GM21423 (cell line): ENCODE measurements at regions not wholly inside any gene's neighbourhood (a gene's known extent, or its start where the extent isn't known, plus 50 kb on each side); places are given as distances from the start of the nearest gene placed in this dataset.

ENCODE experiments used
- ATAC-seq: cut with Tn5 transposase; IDR thresholded peaks from one replicate; pipeline ENCODE4 v1.9.1; 2021; ENCODE audit warnings: mild to moderate bottlenecking, moderate library complexity; ENCODE audit not compliant: unreplicated experiment

GRCh38 chr13:88541994-88542393 lies 870.8 kb downstream of the SLITRK5 start:
- ATAC-seq, result no peak

GRCh38 chr13:88544836-88545235 lies 873.7 kb downstream of the SLITRK5 start:
- ATAC-seq, result no peak

GRCh38 chr13:88552966-88553365 lies 881.8 kb downstream of the SLITRK5 start:
- no peak for ATAC-seq

GRCh38 chr13:88565566-88565965 lies 894.4 kb downstream of the SLITRK5 start:
- ATAC-seq, result no peak

- ATAC-seq, result no peak
Measured at GRCh38 chr13:88585861-88586260, 914.7 kb downstream of the SLITRK5 start.

- no peak for ATAC-seq
Measured at GRCh38 chr13:88586263-88586662, 915.1 kb downstream of the SLITRK5 start.

GRCh38 chr13:88590574-88590973 lies 919.4 kb downstream of the SLITRK5 start:
- ATAC-seq, result no peak

GRCh38 chr13:88592105-88592504 lies 920.9 kb downstream of the SLITRK5 start:
- no peak for ATAC-seq

GRCh38 chr13:88601949-88602348 lies 930.8 kb downstream of the SLITRK5 start:
- no peak for ATAC-seq

GRCh38 chr13:88602786-88603777 lies 931.9 kb downstream of the SLITRK5 start:
- no peak for ATAC-seq

- ATAC-seq, result no peak
Measured at GRCh38 chr13:88617176-88617575, 946.0 kb downstream of the SLITRK5 start.

GRCh38 chr13:88622362-88622973 lies 951.3 kb downstream of the SLITRK5 start:
- no peak for ATAC-seq

GRCh38 chr13:88623150-88623549 lies 952.0 kb downstream of the SLITRK5 start:
- no peak for ATAC-seq

- ATAC-seq, result no peak
Measured at GRCh38 chr13:88627071-88627470, 955.9 kb downstream of the SLITRK5 start.

- ATAC-seq, result no peak
Measured at GRCh38 chr13:88628882-88629281, 957.7 kb downstream of the SLITRK5 start.

GRCh38 chr13:88637935-88638334 lies 966.8 kb downstream of the SLITRK5 start:
- ATAC-seq, result no peak

- ATAC-seq, result no peak
Measured at GRCh38 chr13:88643233-88643632, 972.1 kb downstream of the SLITRK5 start.

- no peak for ATAC-seq
Measured at GRCh38 chr13:88648598-88649373, 977.6 kb downstream of the SLITRK5 start.

- ATAC-seq, result no peak
Measured at GRCh38 chr13:88649855-88650254, 978.7 kb downstream of the SLITRK5 start.

- ATAC-seq, result peak; percentile 61
Measured at GRCh38 chr13:88651531-88651930, 980.4 kb downstream of the SLITRK5 start.

- no peak for ATAC-seq
Measured at GRCh38 chr13:88656751-88657150, 985.6 kb downstream of the SLITRK5 start.
